ENCODE measurements at regions not wholly inside any gene's neighbourhood (a gene's known extent, or its start where the extent isn't known, plus 50 kb on each side); places are given as distances from the start of the nearest gene placed in this dataset.

- CTCF ChIA-PET, result no interaction called here
Measured at GRCh38 chr20:17062712-17063111, 164.1 kb upstream of the PCSK2 start.

DNA sequence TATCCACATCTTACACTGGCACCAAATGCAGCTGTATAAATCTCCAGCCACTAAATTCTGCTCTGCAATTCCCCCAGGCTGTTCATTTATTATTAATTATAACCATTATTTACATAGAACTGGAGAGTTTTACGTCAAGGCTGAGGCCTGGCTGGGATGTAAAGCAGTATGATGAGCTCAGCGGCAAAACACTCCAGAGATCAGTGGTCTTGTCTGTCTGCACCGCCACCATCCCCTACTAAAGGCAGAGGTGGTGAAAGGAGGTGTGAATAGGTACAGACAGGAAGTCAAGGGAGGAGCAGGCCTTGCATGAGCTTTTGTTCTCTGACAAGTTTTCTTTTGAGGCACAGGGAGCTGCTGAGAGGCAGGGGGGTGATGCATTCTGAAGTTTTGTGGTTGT is 159.9 kb upstream of the PCSK2 start:
- Histone ChIP-seq H3K79me2 (ENCODE audit: insufficient read depth) (no peaks in the 10 kb centered on the region), H3K9me2 (no peaks in the 10 kb centered on the region), H3K9me3 (no peaks in the 10 kb centered on the region), H3F3A (replicated peaks; ENCODE audit: insufficient read depth) (no peaks in the 10 kb centered on the region), H3K4me1 (ENCODE audit: control insufficient read depth in 1 of 2, insufficient read depth in 2 of 2, low read depth in 1 of 2, low read length in 1 of 2) (peaks cover 0 to 3% of the 10 kb centered on the region in 2 experiments; a peak in 1 of 4 replicates), H3K4me2 (no peak overlapping the region), H3K9ac (no peak overlapping the region), H3K27me3 (ENCODE audit: insufficient read depth) (no peaks in the 10 kb centered on the region), H3K36me3 (replicated peaks in 1 of 2; ENCODE audit: control insufficient read depth in 1 of 2, insufficient read depth in 2 of 2, low read length in 1 of 2) (no peaks in the 10 kb centered on the region), H2AFZ (ENCODE audit: low read depth) (no peak overlapping the region), H3K27ac (ENCODE audit: low read depth in 2 of 2, low read length in 1 of 2) (no peak overlapping the region), H4K20me1 (ENCODE audit: insufficient read depth) (no peaks in the 10 kb centered on the region), H3K4me3 (ENCODE audit: low read depth in 2 of 2, low read length in 1 of 2) (no peak overlapping the region)
- TF ChIP-seq CTCF (IDR thresholded peaks at IDR 0.05), result no peak
- TF ChIP-seq IRF3 (IDR thresholded peaks at IDR 0.05; ENCODE audit: low read depth, low read length), result no peak
- TF ChIP-seq RFX5 (IDR thresholded peaks at IDR 0.05; ENCODE audit: low read length), result no peak
- no peak for TF ChIP-seq TEAD4 (IDR thresholded peaks at IDR 0.05; ENCODE audit: borderline replicate concordance, insufficient read depth)
- no peak for TF ChIP-seq GATA2 (CRISPR knock-in tag; IDR thresholded peaks at IDR 0.05)
- ChIA-PET POLR2A (no interaction called here), CTCF (no interaction called here)
- WGBS (ENCODE audit: low lambda C conversion rate), result 4% methylated on average over 3 of the region's 3 CpGs
- peak; percentile 3 for DNase-seq

More at GRCh38 chr20:17062712-17063111, 164.1 kb upstream of the PCSK2 start:
- no peaks in the 10 kb centered on the region for H3K79me2 ChIP-seq (ENCODE audit: insufficient read depth)
- no peaks in the 10 kb centered on the region for H3K9me3 ChIP-seq
- no peaks in the 10 kb centered on the region for H3K27me3 ChIP-seq (ENCODE audit: insufficient read depth)
- H3K27ac ChIP-seq (ENCODE audit: low read depth in 2 of 2, low read length in 1 of 2), result no peak overlapping the region
- peaks cover 0 to 4% of the 10 kb centered on the region in 2 experiments; a peak in 1 of 4 replicates for H3K4me1 ChIP-seq (ENCODE audit: control insufficient read depth in 1 of 2, insufficient read depth in 2 of 2, low read depth in 1 of 2, low read length in 1 of 2)
- POLR2A ChIA-PET, result no interaction called here
- H3F3A ChIP-seq (replicated peaks; ENCODE audit: insufficient read depth), result no peaks in the 10 kb centered on the region
- WGBS (ENCODE audit: low lambda C conversion rate), result 10% methylated on average over 1 of the region's 1 CpG
- H3K9me2 ChIP-seq, result no peaks in the 10 kb centered on the region
- no peak overlapping the region for H2AFZ ChIP-seq (ENCODE audit: low read depth)
- no peak overlapping the region for H3K9ac ChIP-seq
- TF ChIP-seq CHD2 (IDR thresholded peaks at IDR 0.05; ENCODE audit: low read length, partially characterized antibody) (no peak), NRF1 (IDR thresholded peaks at IDR 0.05; ENCODE audit: low read depth, low read length) (no peak), NFIC (IDR thresholded peaks at IDR 0.05; ENCODE audit: borderline replicate concordance) (no peak), TAF1 (IDR thresholded peaks at IDR 0.05; ENCODE audit: borderline replicate concordance, low read depth, low read length) (no peak), PBX3 (IDR thresholded peaks at IDR 0.05) (no peak), MAX (IDR thresholded peaks at IDR 0.05; ENCODE audit: low read depth) (no peak), SIN3A (IDR thresholded peaks at IDR 0.05; ENCODE audit: borderline replicate concordance, low read depth, low read length) (no peak), YY1 (IDR thresholded peaks at IDR 0.05; ENCODE audit: low read depth) (no peak), ELF1 (IDR thresholded peaks at IDR 0.05) (no peak), RXRA (IDR thresholded peaks at IDR 0.05; ENCODE audit: borderline replicate concordance, low read depth) (no peak), MXI1 (IDR thresholded peaks at IDR 0.05; ENCODE audit: low read depth, low read length) (no peak)
- TF ChIP-seq, protein P1, sequence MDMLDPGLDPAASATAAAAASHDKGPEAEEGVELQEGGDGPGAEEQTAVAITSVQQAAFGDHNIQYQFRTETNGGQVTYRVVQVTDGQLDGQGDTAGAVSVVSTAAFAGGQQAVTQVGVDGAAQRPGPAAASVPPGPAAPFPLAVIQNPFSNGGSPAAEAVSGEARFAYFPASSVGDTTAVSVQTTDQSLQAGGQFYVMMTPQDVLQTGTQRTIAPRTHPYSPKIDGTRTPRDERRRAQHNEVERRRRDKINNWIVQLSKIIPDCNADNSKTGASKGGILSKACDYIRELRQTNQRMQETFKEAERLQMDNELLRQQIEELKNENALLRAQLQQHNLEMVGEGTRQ (IDR thresholded peaks at IDR 0.05; ENCODE audit: borderline replicate concordance, low read depth, low read length), result no peak
- no peak overlapping the region for H3K4me2 ChIP-seq
- no peaks in the 10 kb centered on the region for H4K20me1 ChIP-seq (ENCODE audit: insufficient read depth)
- no peak for DNase-seq
- no peaks in the 10 kb centered on the region for H3K36me3 ChIP-seq (replicated peaks in 1 of 2; ENCODE audit: control insufficient read depth in 1 of 2, insufficient read depth in 2 of 2, low read length in 1 of 2)
- H3K4me3 ChIP-seq (ENCODE audit: low read depth in 2 of 2, low read length in 1 of 2), result no peak overlapping the region

Measured in SK-N-SH (cell line).